ENCODE measurements at regions not wholly inside any gene's neighbourhood (a gene's known extent, or its start where the extent isn't known, plus 50 kb on each side); places are given as distances from the start of the nearest gene placed in this dataset.

GRCh38 chr5:1658665-1659064 lies 134.9 kb upstream of the LPCAT1 start:
- DNase-seq = no peak
- no TSS peak for BruUV-seq (replicated peaks)
- intact Hi-C loops (cut with micrococcal nuclease; ENCODE audit: unreplicated experiment) = no loop called here
- Mint-ChIP-seq H3K36me3 (ENCODE audit: insufficient read depth, unreplicated experiment) (no peaks in the 10 kb centered on the region), H3K9me3 (ENCODE audit: unreplicated experiment) (no peaks in the 10 kb centered on the region), H3K4me1 (ENCODE audit: low read depth, unreplicated experiment) (no peaks in the 10 kb centered on the region), H3K27ac (ENCODE audit: unreplicated experiment) (no peak overlapping the region), H3K27me3 (ENCODE audit: insufficient read depth, unreplicated experiment) (peaks cover 25% of the 10 kb centered on the region), H3K4me3 (ENCODE audit: unreplicated experiment) (no peak overlapping the region)
- no peaks in the 10 kb centered on the region for H3K27me3 ChIP-seq (replicated peaks; ENCODE audit: control insufficient read depth, insufficient read depth, low read length)
- TF ChIP-seq CTCF (IDR thresholded peaks at IDR 0.05; ENCODE audit: insufficient read depth in 1 of 2, low read depth in 1 of 2, low read length in 1 of 2, severe bottlenecking in 1 of 2, unreplicated experiment in 1 of 2) = no peak
- no peaks in the 10 kb centered on the region for H3K9me3 ChIP-seq
- H3K36me3 ChIP-seq (ENCODE audit: control insufficient read depth, insufficient read depth, low read length) = no peaks in the 10 kb centered on the region
- POLR2A ChIA-PET = no interaction called here
- H3K4me3 ChIP-seq (ENCODE audit: low read depth, low read length) = no peak overlapping the region
- no peaks in the 10 kb centered on the region for H3K4me1 ChIP-seq
- CTCF ChIA-PET = no interaction called here

- Histone ChIP-seq H3K9me3 (no peaks in the 10 kb centered on the region), H3K36me3 (ENCODE audit: control insufficient read depth, insufficient read depth, low read length) (no peaks in the 10 kb centered on the region), H3K27me3 (replicated peaks; ENCODE audit: control insufficient read depth, insufficient read depth, low read length) (no peaks in the 10 kb centered on the region), H3K4me1 (no peaks in the 10 kb centered on the region), H3K4me3 (ENCODE audit: low read depth, low read length) (no peak overlapping the region)
- no TSS peak for BruUV-seq (replicated peaks)
- H3K4me3 Mint-ChIP-seq (ENCODE audit: unreplicated experiment) = no peak overlapping the region
- intact Hi-C loops (cut with micrococcal nuclease; ENCODE audit: unreplicated experiment) = no loop called here
- H3K27me3 Mint-ChIP-seq (ENCODE audit: insufficient read depth, unreplicated experiment) = peaks cover 17% of the 10 kb centered on the region
- CTCF ChIA-PET = no interaction called here
- H3K4me1 Mint-ChIP-seq (ENCODE audit: low read depth, unreplicated experiment) = no peaks in the 10 kb centered on the region
- no peak for TF ChIP-seq CTCF (IDR thresholded peaks at IDR 0.05; ENCODE audit: insufficient read depth in 1 of 2, low read depth in 1 of 2, low read length in 1 of 2, severe bottlenecking in 1 of 2, unreplicated experiment in 1 of 2)
- DNase-seq = no peak
- no peaks in the 10 kb centered on the region for H3K9me3 Mint-ChIP-seq (ENCODE audit: unreplicated experiment)
- POLR2A ChIA-PET = no interaction called here
- no peak overlapping the region for H3K27ac Mint-ChIP-seq (ENCODE audit: unreplicated experiment)
- H3K36me3 Mint-ChIP-seq (ENCODE audit: insufficient read depth, unreplicated experiment) = no peaks in the 10 kb centered on the region
These were observed 133.5 kb upstream of the LPCAT1 start for GRCh38 chr5:1657161-1657741.

- peaks cover 17% of the 10 kb centered on the region for H3K27me3 Mint-ChIP-seq (ENCODE audit: insufficient read depth, unreplicated experiment)
- BruUV-seq (replicated peaks) = no TSS peak
- DNase-seq = no peak
These were observed 132.7 kb upstream of the LPCAT1 start for GRCh38 chr5:1656271-1656975.

More at GRCh38 chr5:1656271-1656975, 132.7 kb upstream of the LPCAT1 start:
- H3K4me1 ChIP-seq = no peaks in the 10 kb centered on the region
- Mint-ChIP-seq H3K36me3 (ENCODE audit: insufficient read depth, unreplicated experiment) (no peaks in the 10 kb centered on the region), H3K4me3 (ENCODE audit: unreplicated experiment) (no peak overlapping the region), H3K9me3 (ENCODE audit: unreplicated experiment) (no peaks in the 10 kb centered on the region), H3K27ac (ENCODE audit: unreplicated experiment) (no peak overlapping the region), H3K4me1 (ENCODE audit: low read depth, unreplicated experiment) (no peaks in the 10 kb centered on the region)
- no peaks in the 10 kb centered on the region for H3K27me3 ChIP-seq (replicated peaks; ENCODE audit: control insufficient read depth, insufficient read depth, low read length)
- POLR2A ChIA-PET = no interaction called here
- CTCF ChIA-PET = interaction anchor here (0.6 to 1.0 kb wide), 2 partner anchors 12 to 86 kb away, joined by 3 read pairs; no protein-coding TSS in a partner anchor
- no peak overlapping the region for H3K4me3 ChIP-seq (ENCODE audit: low read depth, low read length)
- intact Hi-C loops (cut with micrococcal nuclease; ENCODE audit: unreplicated experiment) = no loop called here
- no peaks in the 10 kb centered on the region for H3K9me3 ChIP-seq
- TF ChIP-seq CTCF (IDR thresholded peaks at IDR 0.05; ENCODE audit: insufficient read depth in 1 of 2, low read depth in 1 of 2, low read length in 1 of 2, severe bottlenecking in 1 of 2, unreplicated experiment in 1 of 2) = no peak
- H3K36me3 ChIP-seq (ENCODE audit: control insufficient read depth, insufficient read depth, low read length) = no peaks in the 10 kb centered on the region
